ENCODE measurements at regions not wholly inside any gene's neighbourhood (a gene's known extent, or its start where the extent isn't known, plus 50 kb on each side); places are given as distances from the start of the nearest gene placed in this dataset.

DNA sequence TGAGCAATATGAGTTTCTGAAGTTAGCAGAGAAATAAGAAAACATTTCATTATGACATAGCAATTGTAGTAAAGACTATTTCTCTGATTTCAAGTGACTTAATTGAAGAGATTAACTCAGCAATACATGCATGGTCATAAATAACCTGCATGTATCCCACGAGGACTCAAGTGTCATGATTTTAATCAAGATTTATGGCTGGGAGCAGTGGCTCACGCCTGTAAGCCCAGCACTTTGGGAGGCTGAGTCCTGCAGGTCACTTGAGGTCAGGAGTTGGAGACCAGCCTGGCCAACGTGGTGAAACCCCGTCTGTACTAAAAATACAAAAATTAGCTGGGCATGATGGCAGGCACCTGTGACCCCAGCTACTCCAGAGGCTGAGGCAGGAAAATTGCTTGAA is 311.9 kb upstream of the PLD5 start:
- Histone ChIP-seq H3K4me1 (no peaks in the 10 kb centered on the region), H3K9me3 (no peaks in the 10 kb centered on the region), H3K36me3 (no peaks in the 10 kb centered on the region), H3K27me3 (no peaks in the 10 kb centered on the region), H3K27ac (no peak overlapping the region), H3K4me3 (no peak overlapping the region)
- TF ChIP-seq POLR2AphosphoS5 (IDR thresholded peaks at IDR 0.05) (no peak), EP300 (IDR thresholded peaks at IDR 0.05) (no peak), POLR2A (IDR thresholded peaks at IDR 0.05) (no peak)
- TF ChIP-seq, protein P1, sequence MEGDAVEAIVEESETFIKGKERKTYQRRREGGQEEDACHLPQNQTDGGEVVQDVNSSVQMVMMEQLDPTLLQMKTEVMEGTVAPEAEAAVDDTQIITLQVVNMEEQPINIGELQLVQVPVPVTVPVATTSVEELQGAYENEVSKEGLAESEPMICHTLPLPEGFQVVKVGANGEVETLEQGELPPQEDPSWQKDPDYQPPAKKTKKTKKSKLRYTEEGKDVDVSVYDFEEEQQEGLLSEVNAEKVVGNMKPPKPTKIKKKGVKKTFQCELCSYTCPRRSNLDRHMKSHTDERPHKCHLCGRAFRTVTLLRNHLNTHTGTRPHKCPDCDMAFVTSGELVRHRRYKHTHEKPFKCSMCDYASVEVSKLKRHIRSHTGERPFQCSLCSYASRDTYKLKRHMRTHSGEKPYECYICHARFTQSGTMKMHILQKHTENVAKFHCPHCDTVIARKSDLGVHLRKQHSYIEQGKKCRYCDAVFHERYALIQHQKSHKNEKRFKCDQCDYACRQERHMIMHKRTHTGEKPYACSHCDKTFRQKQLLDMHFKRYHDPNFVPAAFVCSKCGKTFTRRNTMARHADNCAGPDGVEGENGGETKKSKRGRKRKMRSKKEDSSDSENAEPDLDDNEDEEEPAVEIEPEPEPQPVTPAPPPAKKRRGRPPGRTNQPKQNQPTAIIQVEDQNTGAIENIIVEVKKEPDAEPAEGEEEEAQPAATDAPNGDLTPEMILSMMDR (IDR thresholded peaks at IDR 0.05): no peak
- WGBS, 2 donors: 32 to 49% methylated on average over 4 of the region's 4 CpGs
- DNase-seq (no peak), ATAC-seq (ENCODE audit: low FRiP score in 2 of 2) (no peak)

- no peak overlapping the region for H3K4me3 ChIP-seq
- TF ChIP-seq POLR2AphosphoS5 (IDR thresholded peaks at IDR 0.05) (no peak), EP300 (IDR thresholded peaks at IDR 0.05) (no peak), POLR2A (IDR thresholded peaks at IDR 0.05) (no peak)
- TF ChIP-seq, protein P1 (IDR thresholded peaks at IDR 0.05): no peak
- H3K9me3 ChIP-seq: no peaks in the 10 kb centered on the region
- ATAC-seq (ENCODE audit: low FRiP score in 2 of 2) (no peak), DNase-seq (no peak)
- 53 to 63% methylated on average over 4 of the region's 4 CpGs for WGBS, 2 donors
- no peaks in the 10 kb centered on the region for H3K36me3 ChIP-seq
- H3K4me1 ChIP-seq: no peaks in the 10 kb centered on the region
- H3K27me3 ChIP-seq: no peaks in the 10 kb centered on the region
- H3K27ac ChIP-seq: no peak overlapping the region
Measured at GRCh38 chr1:242828828-242829227, 304.3 kb upstream of the PLD5 start.

DNA sequence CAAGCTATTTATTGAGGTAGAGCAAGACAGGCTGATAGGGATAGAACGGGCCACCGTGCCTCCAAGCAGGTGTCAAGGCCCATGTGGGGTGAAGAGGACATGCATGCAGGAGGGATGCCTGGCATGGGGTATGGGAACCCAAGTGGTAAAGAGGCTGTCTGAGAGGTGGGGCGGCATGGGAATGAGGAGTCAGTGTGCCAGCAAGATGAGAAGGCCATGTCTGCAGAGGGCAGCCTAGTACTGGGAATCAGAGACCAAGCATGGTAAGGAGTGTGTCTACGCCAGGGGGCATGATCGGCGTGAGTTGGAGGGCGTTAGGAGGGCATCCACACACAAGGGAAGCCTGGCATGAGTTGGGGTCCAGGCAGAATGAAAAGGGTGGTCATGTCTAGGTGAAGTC is 303.7 kb upstream of the PLD5 start:
- Histone ChIP-seq H3K36me3 (no peaks in the 10 kb centered on the region), H3K27me3 (no peaks in the 10 kb centered on the region), H3K27ac (no peak overlapping the region), H3K9me3 (no peaks in the 10 kb centered on the region), H3K4me3 (no peak overlapping the region), H3K4me1 (no peaks in the 10 kb centered on the region)
- 82 to 85% methylated on average over 7 of the region's 7 CpGs for WGBS, 2 donors
- TF ChIP-seq POLR2A (IDR thresholded peaks at IDR 0.05) (no peak), EP300 (IDR thresholded peaks at IDR 0.05) (no peak), POLR2AphosphoS5 (IDR thresholded peaks at IDR 0.05) (no peak)
- TF ChIP-seq, protein P1 (IDR thresholded peaks at IDR 0.05): no peak
- ATAC-seq (ENCODE audit: low FRiP score in 2 of 2): peak in 1 of 2 donors; percentile 51
- no peak for DNase-seq

DNA sequence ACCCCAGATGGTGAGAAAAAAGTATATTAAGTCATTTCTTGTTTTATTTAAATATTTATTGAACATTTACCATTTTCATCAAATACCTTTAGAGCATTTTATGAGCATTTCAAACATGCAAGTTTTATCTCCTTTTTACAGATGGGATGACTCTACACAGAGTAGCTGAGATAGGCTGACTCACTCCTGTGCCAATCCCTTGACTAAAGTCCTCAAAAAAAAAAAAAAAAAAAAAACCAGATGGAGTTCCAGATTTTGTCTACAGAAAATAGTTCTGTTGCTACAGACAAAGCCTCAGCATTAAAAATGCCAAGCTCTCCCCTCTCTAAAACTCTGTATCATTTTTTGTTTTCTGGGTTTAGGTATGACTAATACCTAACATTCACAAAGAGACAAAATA is 303.0 kb upstream of the PLD5 start:
- H3K4me3 ChIP-seq: no peak overlapping the region
- H3K27ac ChIP-seq: no peak overlapping the region
- DNase-seq (no peak), ATAC-seq (ENCODE audit: low FRiP score in 2 of 2) (no peak)
- H3K4me1 ChIP-seq: no peaks in the 10 kb centered on the region
- H3K27me3 ChIP-seq: no peaks in the 10 kb centered on the region
- TF ChIP-seq POLR2AphosphoS5 (IDR thresholded peaks at IDR 0.05) (no peak), EP300 (IDR thresholded peaks at IDR 0.05) (no peak), POLR2A (IDR thresholded peaks at IDR 0.05) (no peak)
- TF ChIP-seq, protein P1 (IDR thresholded peaks at IDR 0.05): no peak
- H3K9me3 ChIP-seq: no peaks in the 10 kb centered on the region
- H3K36me3 ChIP-seq: no peaks in the 10 kb centered on the region

GRCh38 chr1:242826701-242827336 is 302.3 kb upstream of the PLD5 start:
- ATAC-seq (ENCODE audit: low FRiP score in 2 of 2): no peak
- Histone ChIP-seq H3K27me3 (no peaks in the 10 kb centered on the region), H3K27ac (no peak overlapping the region), H3K4me1 (no peaks in the 10 kb centered on the region), H3K36me3 (no peaks in the 10 kb centered on the region), H3K4me3 (no peak overlapping the region), H3K9me3 (no peaks in the 10 kb centered on the region)
- 44 to 49% methylated on average over 6 of the region's 6 CpGs for WGBS, 2 donors
- no peak for DNase-seq
- TF ChIP-seq POLR2A (IDR thresholded peaks at IDR 0.05) (no peak), EP300 (IDR thresholded peaks at IDR 0.05) (no peak), POLR2AphosphoS5 (IDR thresholded peaks at IDR 0.05) (no peak)
- TF ChIP-seq, protein P1 (IDR thresholded peaks at IDR 0.05): no peak

All from upper lobe of left lung (tissue), 6 donors.